ENCODE measurements at regions not wholly inside any gene's neighbourhood (a gene's known extent, or its start where the extent isn't known, plus 50 kb on each side); places are given as distances from the start of the nearest gene placed in this dataset.
A peak's percentile ranks its signal among the peaks of the same experiment; 100 is the strongest.

- DNase-seq: no peak
These were observed 75.5 kb upstream of the STARD3NL start for GRCh38 chr7:38102507-38102906.

GRCh38 chr7:38105874-38106483 lies 72.1 kb upstream of the STARD3NL start:
- peak; percentile 36 for DNase-seq

DNA sequence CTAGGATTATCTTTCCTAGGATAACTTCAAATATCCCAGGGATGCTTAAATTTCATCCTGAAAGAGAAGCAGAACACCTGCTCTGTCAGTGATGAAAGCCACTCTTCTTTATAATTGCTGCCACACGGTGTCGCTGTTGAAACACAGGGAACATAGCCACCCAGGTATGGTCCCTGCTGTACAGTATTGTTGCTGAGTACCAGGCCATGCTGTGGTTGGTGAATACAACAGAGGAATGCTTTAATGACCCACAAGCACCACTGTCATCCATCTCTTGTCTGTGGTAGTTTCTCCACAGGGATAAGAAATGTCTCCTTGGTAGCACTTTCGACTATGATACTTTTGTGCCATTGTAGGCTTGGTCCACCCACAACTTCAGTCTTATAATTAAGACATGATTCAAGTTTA lies 70.6 kb upstream of the STARD3NL start:
- DNase-seq: peak; percentile 44

DNA sequence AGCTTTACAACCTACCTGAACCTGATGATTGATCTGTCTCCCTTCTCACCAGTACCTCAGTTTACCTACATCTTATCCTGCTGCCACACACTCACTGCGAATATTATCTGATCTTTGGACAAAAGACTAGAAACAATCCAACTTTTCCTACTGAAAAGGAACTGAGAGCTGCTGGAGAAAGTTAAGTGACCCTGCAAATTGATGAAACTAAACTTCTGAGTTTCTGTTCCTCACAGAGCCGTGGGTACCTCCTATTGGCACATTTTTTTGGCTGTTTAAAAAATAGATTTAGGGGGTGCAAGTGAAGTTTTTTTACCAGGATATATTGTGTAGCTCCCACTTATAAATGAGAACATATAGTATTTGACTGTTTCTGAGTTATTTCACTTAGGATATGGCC lies 66.0 kb upstream of the STARD3NL start:
- DNase-seq: peak; percentile 62

DNA sequence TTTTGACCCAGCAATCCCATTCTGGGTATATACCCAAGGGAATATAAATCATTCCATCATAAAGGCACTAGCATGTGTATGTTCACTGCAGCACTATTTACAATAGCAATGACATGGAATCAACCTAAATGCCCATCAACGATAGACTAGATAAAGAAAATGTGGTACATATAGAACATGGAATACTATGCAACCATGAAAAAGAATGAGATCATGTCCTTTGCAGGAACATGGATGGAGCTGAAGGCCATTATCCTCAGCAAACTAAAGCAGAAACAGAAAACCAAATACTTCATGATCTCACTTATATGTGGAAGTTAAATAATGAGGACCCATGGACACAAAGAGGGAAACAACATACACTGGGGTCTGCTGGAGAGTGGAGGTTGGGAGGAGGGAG lies 58.0 kb upstream of the STARD3NL start:
- no peak for DNase-seq

GRCh38 chr7:38122501-38122900 lies 55.5 kb upstream of the STARD3NL start:
- DNase-seq: no peak

DNA sequence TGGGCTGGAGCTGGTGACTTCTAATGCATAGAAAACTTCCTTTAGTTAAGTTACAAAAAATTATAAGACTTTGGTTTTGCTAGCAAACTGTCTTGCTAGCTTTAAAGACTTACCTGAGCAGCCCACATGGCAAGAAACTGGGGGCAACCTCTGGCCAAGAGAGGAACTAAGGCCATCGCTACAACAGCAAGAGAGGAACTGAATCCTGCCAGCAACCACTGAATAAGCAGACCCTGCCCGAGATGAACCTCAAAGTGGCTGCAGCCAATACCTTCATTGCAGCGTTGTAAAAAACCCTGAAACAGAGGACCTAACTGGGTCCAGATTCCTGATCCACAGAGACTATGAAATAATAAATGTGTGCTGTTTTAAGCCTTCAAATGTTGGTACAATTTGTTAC lies 54.6 kb upstream of the STARD3NL start:
- peak; percentile 69 for DNase-seq

DNA sequence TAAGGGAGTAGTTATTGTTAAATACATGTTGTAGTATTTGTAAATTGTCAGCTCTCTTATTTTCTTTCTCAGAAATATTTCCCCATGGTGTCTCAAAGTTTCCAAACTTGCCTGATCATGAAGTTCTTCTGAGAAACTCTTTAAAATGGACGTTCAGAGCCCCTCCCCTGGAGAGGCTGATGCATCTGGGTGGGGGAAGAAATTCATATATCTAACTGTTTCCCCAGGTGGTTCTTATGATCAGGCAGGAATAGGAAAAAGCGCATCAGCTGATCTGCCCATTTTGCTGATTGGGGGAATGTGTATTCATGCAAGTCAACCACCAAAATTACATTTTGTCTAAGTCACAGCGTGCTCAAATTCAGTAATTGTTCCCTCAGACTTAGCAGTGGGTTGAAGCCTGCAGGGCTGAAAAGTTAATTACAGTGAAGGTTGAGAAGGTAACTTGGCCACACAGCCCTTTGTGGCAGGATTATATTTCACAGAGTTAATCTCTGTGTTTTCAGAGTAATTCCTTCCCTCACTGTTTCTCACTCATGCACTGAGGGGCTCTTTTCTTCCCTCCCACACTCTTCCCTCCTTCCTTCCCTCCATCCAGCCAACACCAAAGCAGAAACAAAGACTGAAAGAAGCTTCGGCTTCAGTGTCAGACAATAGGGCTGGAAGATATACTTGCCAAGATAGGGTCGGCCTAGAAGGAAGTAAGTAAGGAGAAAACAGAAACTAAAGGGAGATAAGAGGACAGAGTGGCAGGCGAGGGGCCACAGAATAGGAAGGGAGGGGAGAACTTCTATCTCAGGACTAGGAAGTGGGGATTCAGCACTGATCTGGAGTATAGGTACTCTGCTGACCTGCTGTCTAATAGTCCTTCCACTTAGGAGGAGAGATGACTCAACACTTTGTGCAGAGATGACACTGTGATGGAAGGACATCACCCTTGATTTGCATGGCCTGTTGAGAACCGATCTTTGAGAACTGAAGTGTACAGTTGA lies 50.5 kb upstream of the STARD3NL start:
- no peak for DNase-seq

Measured in MV-4-11 (cell line).